ENCODE measurements at regions not wholly inside any gene's neighbourhood (a gene's known extent, or its start where the extent isn't known, plus 50 kb on each side); places are given as distances from the start of the nearest gene placed in this dataset.

DNA sequence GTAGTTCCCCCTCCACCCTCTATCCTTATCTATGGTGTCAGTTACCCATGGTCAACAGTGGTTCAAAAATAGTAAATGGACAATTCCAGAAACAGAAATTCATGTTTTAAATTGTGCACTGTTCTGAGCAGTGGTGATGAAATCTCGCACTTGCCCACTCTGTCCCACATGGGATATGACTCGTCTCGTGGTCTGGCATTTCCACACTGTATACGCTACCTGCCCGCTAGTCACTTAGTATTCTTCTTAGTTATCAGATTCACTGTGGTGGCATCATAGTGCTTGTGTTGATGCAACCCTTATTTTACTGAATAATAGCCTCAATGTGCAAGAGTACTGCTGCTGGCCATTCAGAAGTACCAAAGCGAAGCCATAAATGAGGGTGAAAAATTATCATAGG, 507.0 kb downstream of the SNAPC1 start:
- no peak for DNase-seq

DNA sequence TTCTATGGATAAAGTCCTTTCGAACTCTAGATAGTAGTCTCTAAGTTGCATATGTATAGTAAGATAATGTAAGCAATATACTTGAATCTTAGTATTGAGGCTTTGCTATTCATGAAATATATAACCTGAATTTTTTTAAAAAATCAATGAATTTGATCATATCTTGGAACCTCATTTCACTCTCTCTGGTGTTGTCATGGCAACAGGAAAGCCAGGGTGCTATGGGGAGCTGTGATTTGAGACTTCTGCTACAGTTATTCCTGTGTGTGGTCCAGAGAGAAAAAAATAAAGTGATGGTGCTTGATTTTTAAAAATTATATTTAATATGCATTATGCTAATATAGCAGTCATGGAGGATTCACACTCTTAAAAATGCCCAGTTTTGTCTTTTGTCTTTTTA, 508.0 kb downstream of the SNAPC1 start:
- no peak for DNase-seq

DNA sequence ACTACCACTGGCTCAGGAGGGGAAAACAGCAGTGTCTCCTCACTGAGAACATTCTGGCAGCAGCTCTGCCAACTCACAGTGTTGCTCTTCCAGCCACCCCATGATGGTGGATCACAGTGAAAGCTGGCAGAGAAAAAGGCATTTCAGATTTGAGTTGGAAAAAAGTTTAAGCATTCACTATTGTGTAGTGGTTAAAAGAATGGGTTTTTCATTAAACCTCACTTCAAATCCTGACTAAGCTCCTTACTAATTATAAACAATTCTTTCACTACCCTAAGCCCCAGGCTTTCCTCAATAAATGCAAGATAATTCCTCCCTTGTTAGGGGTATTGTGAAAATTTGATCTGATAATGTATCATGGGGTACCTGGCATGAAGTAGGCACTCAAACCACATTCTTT, 518.1 kb downstream of the SNAPC1 start:
- no peak for DNase-seq

- DNase-seq: no peak
Observed at GRCh38 chr14:62283837-62284236, 521.6 kb downstream of the SNAPC1 start.

GRCh38 chr14:62289471-62289870, 527.3 kb downstream of the SNAPC1 start:
- no peak for DNase-seq

DNA sequence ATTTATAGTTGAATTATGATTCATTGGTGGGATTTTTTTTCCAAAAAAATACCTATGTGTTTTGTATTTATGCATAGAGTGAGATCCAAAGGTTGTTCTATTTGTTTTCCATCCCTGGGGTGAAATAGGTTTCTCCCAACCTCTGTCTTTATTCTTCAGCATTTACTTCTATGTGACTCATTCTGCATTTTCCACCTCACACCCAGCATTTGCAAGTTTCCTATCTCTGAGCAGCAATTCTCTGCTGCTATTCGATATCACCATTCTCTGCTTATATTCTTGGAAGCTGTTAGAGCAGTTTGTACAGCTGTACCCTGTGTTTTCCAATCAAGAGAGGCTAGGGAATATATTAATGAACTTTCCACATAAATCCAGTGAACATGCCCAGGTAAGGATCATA, 538.9 kb downstream of the SNAPC1 start:
- no peak for DNase-seq

DNA sequence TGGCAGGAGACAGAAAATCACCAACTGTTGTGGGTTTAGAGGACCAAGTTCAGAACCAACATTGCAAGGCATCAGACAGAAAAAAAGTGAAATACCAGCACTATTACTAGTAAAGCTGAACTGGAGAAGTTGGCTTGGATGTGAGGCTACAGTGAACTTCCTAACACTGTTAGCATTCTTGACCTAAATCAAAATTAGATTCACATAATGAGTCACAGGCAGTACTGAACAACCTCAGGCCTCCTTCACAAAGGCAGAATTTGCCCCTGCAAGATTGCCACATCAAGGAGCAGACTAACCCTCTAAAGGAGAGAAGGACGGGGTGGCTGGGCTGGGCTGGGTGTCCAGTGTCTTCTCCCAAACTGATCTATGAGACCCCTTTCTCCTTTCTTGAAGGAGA, 539.7 kb downstream of the SNAPC1 start:
- no peak for DNase-seq

DNA sequence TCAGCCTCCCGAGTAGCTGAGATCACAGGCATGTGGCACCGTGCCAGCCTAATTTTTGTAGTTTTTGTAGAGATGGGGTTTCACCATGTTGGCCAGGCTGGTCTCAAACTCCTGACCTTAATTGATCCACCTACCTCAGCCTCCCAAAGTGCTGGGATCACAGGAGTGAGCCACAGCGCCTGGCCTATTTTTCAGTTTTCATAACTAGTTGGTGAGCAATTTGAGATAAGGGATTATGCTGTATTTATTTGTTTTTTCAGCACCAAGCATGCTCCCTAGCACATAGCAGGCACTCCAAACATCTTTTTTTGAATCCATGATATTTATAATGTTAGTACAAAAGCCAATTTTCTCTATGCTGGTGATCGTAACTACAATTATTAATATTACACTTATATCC, 541.2 kb downstream of the SNAPC1 start:
- no peak for DNase-seq

- DNase-seq: no peak
Observed at GRCh38 chr14:62304257-62304656, 542.0 kb downstream of the SNAPC1 start.

DNA sequence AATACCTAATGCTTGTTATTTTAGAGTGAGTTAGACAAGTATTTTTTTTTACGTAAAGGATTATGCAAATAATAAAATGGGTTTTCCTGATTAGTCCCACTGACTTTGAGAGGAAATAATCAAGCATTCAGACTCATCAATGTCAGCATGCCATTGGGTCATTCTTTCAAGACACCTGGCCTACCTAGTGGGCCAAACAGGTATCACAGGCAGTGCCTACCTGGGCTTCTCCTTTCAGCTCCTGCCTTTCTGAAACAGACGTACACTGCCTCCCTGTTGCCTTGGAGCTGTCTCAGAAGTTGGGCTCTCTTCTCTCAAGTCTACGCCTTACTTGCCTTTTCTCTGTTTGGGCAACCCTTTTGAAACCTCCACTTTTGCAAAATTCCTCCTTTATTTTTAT, 545.6 kb downstream of the SNAPC1 start:
- DNase-seq: no peak

GRCh38 chr14:62308316-62308715, 546.1 kb downstream of the SNAPC1 start:
- no peak for DNase-seq

- no peak for DNase-seq
Observed at GRCh38 chr14:62308891-62309290, 546.7 kb downstream of the SNAPC1 start.

- DNase-seq: no peak
Observed at GRCh38 chr14:62313212-62313611, 551.0 kb downstream of the SNAPC1 start.

DNA sequence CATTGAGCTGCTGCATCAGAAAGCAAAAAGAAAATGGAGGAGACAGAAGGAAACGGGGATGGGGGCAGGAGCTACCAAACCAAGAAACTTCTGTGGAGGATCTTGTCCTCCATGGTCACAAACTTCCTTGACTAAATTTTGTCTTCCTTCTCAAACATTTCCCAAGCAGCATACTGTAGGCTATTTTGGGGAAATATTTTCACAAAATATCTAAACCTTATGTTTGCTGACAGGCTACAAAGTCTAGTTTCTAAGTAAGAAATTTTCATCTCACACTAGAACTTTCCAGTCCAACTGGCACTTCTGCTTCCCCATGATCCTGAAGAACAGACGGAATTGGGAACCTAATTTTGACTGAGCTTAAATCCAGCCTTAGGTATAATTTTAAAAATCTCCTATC, 552.0 kb downstream of the SNAPC1 start:
- no peak for DNase-seq

DNA sequence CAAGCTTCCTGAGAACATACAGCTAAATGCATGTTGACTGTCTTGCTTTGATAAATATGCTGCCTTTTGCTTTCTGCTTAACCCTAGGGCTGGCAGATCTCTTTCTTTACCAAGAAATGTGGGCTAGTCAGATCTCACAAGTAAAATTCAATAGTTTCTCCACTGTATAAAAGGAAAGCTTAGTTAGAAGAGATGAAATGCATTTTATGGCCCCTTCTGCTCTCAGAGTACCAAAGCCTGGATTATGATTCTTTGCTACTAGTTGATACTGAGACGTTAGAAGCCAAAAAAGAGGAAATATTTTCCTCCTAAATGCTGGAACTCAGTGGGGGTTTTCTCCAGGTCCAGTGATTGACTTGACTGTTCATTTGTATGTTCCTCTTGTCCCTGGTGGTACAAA, 552.7 kb downstream of the SNAPC1 start:
- no peak for DNase-seq

DNA sequence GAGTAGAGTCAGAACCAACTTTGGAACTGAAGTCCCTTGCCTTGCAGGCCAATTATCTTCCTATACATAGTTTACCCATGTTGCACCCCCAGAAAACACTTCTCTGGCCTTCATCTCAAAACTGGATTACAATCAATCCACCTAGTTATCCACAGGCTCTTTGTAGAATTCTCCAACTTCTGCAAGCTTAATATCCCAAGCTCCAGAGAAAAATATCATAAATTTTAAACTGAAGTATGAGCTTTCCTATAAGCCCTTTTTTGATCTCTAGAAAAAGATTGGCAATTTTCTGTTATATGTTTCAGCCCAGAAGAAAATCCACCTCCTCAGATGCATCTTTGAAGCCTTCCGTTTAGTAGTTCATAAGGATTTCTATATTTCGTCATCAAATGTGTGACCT, 553.4 kb downstream of the SNAPC1 start:
- DNase-seq: no peak

DNA sequence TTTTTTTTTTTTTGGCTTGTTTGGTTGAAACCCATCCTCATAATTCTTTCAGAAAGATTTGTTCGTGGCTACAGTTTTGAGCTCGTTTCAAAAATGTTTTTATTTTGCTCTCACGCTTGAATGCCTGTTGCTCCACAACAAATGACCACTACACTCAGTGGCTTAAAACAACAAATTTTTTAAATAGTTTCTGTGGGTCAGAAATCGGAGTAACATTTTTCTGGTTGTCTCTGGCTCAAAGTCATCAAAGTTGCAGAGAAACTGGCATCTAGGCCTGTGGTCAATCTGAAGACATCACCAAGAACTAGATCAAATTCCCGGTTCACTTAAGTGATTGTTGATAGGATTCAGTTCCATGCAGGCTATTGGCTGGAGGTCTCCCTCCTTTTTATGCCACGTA, 560.0 kb downstream of the SNAPC1 start:
- no peak for DNase-seq

DNA sequence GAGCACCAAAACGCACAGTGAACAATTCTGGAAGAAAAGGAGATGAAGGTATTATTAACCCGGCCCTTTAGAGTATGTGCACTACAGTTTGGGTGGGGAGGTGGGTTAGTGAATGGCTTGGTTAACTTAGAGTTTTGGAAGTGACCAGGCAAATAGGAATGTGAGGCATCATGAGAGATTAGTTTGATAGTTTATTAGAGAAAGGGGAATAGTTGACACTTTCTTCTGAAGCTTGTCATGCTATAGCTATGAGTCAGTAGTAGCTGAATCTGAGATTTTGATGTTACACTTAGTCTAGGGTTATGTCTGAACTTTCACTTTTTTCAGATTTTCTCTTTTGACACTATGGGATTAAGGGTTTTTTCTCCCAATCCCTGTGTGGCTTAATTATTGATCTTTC, 567.2 kb downstream of the SNAPC1 start:
- peak in 1 of 3 donors; percentile 6 for DNase-seq

- DNase-seq: no peak
Observed at GRCh38 chr14:62347562-62348011, 585.4 kb downstream of the SNAPC1 start.

DNA sequence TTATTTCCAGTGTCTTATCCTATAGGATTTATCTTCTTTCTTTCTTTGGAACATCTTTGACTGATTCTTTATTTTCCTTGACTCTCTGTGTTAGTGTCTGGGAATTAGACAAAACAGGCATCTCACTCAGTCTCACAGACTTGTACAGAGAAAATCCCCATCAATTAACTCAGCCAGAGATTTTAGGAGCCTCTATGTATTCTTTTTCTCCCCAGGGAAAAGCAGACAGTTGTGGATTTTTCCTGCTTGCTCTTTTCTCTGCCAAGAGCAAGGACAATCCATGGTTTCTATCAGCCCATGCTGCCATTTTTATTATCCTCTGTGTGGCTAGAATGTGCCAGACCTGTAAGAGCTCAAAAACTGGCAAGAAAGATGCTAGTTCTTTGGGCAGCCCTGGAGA, 595.1 kb downstream of the SNAPC1 start:
- no peak for DNase-seq

GRCh38 chr14:62364161-62364560, 601.9 kb downstream of the SNAPC1 start:
- DNase-seq: no peak

DNA sequence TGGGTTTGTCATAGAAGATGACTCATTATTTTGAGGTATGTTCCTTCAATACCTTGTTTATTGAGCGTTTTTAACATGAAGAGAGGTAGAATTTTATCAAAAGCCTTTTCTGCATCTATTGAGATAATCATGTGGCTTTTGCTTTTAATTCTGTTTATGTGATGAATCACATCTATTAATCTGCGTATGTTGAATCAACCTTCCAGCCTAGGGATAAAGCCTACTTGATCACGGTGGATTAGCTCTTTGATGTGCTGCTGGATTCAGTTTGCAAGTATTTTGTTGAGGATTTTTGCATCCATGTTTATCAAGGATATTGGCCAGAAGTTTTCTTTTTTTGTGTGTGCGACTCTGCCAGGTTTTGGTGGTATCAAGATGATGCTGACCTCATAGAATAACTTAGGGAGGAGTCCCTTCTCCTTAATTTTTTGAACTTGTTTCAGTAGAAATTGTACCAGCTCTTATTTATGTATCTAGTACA, 602.6 kb downstream of the SNAPC1 start:
- no peak for DNase-seq

DNA sequence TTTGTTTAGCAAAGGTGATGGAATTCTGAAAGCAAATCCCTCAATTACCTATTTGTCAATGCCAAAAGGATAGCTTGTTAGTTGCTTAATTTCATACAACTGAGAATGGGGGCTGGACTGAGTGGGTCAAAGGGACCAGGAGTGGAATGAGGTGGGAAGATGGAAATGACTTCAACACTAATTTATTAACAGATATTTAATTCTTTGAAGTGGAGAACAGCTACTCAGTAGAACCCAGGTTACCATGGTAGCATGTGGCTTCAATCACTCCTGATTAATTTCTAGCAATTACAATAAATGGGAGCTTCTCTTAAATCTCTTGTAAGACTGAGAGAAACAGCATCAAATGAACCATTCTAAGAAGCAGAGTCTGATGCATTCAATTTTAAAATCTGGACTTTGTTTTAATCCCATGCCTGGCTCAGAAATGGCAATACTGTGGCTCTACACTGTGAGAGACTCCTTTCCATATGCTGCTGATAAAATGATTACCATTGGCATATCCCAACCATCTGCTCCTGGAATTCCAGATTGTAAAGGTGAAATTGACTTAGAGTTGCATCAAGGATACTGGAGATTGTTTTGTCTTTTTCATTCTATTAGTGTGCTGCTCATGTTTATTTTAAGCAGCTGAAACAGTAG, 607.8 kb downstream of the SNAPC1 start:
- no peak for DNase-seq

DNA sequence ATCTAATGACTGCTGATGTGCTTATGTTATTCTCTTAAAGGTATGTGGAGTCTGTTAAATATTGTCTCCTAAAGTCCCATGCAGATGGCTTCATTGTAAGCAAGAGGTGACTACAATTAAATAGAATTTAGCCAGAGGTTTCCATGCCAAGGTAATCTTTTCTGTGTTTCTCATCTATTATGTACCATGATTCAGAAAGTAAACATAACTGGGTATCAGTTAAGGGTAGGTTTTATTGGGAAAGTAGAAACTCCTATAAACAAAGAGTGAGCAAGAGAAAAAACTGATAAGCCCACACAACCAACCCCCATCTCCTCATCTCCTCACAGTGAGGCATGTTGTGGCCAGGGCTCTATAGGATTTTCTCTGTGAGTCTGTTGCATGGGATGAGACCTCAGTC, 611.7 kb downstream of the SNAPC1 start:
- no peak for DNase-seq

All from muscle of back (tissue), 3 donors.